Hypothalamus (tissue), 51 donors: ENCODE measurements at regions not wholly inside any gene's neighbourhood (a gene's known extent, or its start where the extent isn't known, plus 50 kb on each side); places are given as distances from the start of the nearest gene placed in this dataset.

ENCODE experiments used
- DNase-seq, 51 donors: peaks; one replicate each; lab custom pipeline; 2025; lab: John Stamatoyannopoulos, UW

DNA sequence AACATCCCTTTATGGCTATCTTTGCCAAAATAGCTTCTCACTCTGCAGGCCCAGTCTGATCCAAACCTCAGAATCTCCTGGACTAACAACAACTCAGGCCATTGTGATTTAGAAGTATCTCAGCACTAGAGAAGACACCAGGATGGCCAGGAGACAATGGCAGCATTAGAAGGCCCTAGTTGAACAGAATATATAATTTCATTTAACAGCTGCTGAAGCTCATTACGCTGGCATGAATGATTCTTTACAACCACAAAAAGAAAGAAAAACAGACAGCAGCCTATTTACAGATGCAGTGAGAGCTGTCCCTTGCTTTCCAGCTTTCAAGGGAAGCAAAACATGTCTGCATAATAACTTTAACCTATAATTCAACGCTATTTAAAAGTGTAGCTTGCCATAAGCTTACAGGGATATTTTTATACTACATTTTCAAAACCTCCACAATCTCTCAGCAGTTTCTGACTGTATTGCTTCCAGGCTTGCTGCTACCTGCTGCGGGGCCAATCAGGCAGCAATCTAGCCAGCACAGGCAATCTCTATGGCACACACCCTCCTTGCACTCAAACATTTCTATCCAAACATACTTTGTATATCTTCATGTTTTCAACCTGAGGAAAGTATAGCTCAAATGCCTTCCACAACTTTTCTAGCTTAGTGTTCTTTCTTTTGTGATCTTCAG is 107.3 kb downstream of the OGFRL1 start:
- no peak for DNase-seq

DNA sequence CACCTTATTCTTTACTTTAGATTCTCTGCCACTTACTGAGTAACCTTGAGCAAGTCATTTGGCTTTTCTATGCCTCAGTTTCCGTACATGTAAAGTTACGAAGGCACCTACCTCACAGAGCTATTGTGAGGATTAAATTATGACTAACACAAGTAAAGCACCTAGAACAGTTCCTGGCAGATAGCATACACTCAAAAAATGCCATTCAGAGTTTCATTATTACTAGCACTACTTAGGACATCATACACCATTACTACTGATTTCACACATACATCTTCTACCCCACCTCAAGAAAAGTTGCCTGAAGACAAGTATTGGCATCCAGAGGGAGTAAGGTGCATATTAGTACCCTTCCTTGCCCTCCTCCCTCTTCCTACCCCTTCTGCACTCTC is 107.8 kb downstream of the OGFRL1 start:
- DNase-seq = no peak

DNA sequence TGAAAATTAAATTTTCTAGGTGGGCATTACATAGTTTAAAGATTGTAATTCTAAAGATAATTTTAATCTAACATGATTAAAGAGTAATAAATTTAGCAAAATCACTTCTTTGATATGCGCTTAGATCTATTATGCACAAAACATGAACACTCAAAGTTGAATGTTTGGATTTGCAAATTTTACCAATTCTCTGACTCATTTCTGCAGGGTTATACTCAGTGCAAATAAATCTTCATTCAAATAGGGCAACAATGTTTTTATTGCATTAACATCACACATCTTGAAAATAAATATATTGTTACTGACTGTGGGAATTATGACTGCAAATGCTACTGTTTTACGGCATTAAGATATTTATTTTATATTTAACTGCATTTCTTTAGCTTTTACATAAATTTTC is 110.7 kb downstream of the OGFRL1 start:
- no peak for DNase-seq

DNA sequence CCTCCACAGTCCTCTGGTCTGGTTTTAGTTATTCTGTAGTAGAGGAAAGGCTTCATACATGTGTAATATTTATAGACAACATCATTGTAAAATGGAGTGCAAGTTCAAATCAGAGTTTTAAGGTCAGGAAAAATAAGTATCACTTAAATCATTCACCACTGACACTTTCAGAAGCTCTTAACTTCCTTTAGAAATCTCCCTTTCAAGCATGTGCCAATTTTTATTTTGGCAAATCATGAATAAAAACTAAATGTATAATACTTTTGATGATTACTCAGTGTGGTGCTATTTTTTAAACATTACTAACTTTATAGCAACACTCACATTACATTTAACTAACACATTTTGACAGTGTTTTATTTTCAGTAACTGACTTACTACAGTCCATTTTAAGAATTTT is 112.2 kb downstream of the OGFRL1 start:
- DNase-seq = no peak

DNA sequence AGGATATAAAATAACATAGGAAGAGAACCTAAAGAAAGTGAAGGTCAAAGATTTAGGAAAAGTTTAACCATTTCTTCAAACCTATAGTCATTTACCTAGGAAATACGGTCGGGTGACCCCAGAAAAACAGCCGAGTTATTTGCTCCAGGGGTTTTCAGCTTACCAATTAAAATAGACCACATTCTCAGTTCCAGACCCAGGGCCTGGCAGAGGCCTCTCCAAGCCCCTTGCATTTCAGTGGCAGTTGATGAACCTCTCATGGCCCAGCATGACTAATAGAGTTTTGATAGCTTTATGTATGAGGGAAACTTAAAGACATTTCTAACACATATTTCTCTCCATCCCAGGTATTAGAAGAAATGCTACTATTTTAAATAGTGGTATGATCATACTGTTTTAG is 113.5 kb downstream of the OGFRL1 start:
- DNase-seq = no peak

DNA sequence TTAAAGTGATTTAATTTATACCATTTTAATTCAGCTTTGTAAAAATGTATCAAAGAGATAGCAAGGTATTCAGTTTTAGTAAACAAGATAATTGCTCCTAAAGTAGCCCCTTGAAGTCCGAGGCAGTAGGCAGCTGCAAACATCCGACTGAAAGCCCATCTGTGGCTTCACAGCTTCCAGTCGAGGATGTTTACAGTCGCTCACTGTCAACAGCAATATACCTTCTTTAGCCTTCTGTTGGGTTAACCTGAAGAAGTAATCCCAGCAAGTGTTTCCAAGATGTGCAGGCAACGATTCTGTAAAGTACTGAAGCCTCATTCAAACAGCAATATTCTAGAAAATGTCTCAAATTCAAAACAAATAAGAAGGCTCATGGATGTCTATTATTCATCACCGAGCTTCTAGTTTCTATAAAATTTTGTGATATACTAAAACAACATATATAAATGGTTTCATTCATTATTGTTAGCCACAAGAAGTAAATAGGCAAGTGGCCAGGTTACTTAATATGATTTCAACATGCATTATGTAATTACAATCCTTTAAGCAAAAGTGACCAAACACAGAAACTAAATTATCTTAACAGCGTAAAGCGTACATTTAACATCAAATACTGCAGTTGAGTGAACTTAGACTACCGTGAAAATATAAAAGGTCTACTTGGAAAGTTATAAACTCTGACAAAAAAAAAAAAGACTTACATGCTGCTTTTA is 115.0 kb downstream of the OGFRL1 start:
- DNase-seq = no peak

DNA sequence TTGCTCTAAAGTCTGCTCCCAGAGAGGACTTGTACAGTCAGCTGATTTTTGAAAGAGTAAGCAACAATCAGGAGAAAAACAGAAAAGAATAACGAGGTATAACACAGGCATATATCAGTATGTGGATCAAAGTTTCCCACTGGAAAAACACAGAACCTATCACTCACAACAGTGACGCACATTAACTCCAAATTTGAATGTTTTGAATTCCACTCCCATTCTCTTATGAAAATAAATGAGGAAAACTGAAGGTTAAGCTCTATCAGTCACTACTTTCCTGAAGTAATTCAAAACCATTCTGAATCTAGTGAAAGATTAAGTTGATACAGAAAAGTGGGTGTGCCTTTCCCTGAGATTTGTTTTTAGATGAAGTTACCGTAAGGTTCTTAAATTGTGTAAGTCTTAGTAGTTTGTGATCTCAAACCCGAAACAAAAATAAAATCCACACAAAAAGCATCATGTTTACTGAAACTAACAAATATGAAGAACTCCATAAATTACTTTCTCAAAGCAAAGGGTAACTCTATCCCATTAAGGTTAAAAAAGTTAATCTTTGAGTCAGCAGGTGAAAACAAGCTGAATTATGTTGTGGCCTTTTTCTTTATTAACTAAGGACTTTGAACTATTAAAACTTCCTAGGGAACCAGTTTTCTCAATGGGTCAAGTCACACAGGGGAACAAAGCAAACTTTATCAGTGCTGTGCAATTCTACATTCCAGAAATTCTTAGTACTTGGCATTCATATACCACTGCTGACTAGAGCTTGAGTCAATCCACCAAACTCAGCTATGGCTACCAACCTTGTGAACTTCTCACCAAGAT is 115.7 kb downstream of the OGFRL1 start:
- DNase-seq = no peak

DNA sequence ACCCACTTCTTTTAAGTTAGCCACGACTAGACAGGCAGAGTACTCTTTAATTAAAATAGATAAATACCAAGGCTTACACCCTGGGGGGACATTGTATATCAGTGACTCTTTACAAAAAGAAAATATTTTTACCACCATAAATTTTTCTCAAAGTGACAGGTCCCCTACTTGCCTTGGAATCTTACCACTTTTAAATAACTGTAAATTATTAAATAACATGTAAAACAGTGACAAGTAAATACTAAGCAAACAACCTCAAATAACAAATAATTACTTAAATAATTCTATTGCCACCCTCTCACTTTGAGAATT is 116.3 kb downstream of the OGFRL1 start:
- DNase-seq = no peak

DNA sequence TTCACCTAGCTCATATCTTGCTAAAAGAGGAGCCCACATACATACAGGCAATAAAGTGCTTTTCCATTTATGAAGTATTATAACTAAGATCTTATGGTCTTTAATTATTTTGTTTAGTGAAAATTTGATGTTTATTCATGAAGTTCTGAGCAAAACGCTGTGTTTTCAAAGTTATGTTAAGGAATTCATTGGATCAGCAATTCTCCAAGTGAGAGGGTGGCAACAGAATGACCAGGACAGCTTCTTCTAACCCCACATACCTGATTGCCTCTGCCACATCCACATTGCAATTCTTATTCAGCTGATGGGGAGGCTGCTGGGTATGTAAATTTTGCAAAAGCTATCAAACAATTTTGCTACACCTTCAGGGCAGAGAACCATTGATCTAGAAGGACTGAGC is 116.8 kb downstream of the OGFRL1 start:
- no peak for DNase-seq

DNA sequence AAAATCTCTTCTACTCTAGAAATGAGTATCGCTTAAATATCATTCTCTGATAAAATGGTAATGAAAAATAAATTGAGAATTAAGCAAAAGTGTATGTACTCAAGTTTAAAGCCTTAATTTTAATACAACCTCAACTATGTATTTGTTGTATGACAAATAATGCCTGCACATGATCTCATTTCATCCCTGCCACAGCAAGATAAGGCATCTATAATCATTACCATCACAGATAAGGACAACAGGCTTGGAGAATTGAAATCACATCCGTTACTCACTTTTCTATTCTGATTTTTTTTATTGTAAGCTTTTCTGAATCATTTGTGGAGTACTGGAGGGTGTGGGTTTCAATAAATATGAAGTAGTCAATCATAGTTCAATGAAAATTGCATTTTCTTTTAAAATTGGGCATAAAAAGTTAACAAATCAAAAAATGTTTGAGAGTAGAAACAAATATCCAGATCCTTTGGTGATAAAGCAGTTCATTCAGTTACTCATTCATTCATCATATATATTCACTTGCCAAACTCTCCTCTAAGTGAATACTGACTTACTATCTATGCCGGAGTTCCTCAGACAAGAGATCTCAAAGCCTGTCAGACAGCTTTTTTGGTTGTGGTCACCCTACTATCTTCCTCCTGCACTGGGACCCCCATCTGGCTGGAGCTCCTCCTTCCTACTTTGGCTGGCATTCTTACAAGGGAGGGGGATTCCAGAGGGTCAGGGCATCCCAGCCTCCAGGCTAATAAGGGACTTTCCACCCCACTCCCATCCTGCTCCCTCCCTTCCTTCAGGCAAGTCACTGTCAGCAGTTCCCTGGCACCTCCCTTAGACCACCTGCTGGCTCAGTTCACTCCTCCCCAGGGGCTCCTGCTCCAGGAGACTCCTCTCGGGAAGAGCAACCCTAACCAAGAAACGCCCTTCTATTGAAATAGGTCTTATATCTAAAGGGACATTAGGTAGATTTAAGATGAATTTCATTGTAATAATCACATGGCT is 118.6 kb downstream of the OGFRL1 start:
- DNase-seq = no peak

DNA sequence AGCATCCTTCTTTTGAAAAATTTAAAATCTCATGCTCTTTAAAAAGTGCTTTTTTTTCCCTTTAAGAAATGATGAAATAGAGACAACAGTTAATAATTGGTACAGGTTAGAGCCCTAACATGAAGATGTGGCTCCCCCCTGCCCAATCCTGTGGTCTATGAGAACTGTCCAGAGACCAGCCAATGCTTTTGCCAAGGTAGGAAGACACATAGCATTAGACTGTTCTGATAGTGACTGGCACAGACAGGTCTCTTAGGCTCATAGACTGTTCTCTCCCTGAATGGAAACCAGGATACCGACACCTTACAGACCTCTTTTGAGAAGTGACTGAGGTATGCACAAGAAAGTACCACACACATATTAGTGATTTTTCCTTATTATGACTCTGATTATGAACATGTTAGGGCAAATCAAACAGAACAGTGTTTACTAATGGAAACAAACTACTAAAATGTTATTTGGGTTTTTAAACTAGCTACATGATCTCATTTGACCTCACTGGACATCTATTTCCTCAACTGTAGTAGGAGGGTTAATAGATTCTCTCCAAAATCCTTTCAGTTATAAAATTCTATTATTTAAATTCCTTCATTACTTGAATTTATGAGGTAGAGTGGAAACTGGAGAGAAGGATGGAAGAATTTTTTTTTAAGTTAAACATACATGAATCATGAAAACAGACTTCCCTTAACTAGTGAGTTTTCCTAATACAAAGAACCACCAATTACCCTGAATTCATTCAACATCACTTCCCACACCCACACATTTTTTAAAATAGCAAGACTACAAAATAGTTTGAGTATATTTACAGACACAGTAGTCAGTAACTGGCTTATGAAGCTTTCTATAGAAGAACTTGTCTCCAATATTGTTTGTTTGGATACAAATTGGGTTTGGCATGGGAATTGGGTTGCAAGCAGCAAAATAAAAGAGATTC is 120.4 kb downstream of the OGFRL1 start:
- no peak for DNase-seq

DNA sequence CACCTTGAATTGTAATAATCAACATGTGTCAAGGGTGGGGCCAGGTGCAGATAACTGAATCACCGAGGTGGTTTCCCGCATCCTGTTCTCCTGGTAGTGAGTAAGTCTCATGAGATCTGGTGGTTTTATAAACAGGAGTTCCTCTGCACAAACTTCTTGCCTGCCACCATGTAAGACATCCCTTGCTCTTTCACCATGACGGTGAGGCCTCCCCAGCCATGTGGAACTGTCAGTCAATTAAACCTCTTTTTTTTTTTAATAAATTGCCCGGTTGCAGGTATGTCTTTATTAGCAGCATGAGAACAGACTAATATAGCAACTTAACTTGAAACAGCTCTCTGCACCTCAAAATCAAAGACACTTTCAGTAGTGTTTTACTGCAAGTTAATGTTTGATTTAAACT is 121.6 kb downstream of the OGFRL1 start:
- DNase-seq = no peak

DNA sequence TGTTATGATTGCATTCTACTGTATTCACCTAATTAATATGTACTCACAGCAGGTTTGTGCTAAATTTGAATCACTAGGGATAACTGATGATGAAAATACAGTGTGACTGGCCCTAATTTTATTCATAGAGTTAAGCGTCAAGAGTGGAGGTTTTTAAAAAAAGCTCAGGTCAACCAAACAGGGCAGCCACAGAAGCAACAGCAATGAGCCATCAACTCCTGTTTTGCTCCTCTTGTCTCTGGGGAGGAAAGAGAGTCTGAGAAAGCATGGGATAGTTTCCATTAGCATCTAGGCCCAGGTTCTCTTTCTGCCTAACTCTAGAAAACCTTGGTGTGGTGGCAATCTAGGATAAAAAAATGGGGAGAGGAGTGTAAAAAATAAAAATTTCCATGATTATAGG is 122.1 kb downstream of the OGFRL1 start:
- no peak for DNase-seq

DNA sequence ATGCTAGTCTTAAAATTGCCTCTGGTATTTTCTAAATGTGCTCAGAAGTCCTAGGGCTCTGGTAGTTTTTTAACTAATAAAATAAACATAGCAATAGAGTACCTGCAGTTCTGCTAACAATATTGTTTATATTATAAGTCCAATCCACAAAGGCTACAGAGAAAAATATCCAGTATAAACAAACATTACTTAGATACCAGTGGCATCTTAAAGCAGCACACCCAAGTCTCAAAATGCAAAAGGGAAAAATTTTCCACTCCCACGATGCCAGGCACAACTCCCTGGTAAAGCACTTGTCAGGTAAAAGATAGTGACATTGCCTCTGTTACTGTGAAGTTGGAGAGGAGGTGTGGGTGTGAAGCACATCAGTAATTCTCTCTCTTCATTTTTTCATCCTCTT is 123.3 kb downstream of the OGFRL1 start:
- no peak for DNase-seq

DNA sequence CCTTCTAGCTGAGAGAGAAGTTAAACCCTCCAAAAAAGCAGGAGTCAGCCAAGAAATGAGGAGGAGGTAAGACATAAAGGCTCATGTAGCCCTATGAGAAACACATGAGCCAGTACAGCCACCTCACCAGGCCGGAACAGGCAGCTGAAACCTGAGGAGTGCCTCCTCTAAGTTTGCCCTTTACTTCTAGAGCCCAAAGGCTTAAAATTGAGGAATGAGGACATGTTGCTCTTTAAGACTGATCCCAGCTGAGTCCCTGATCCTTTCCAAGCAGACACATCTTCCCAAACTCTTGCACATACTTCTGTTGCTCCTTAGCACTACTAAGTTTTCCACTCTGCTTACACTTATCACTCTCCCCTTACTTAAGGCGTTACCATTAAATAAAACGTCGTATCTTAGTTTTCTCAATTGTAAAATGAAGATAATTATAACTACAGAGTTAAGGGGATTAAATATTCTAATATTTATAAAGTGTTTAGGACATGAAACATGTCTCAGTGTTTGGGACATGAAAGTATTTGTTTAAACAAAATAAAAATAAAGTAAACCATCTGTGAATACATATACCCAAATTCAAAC is 124.0 kb downstream of the OGFRL1 start:
- DNase-seq = no peak

DNA sequence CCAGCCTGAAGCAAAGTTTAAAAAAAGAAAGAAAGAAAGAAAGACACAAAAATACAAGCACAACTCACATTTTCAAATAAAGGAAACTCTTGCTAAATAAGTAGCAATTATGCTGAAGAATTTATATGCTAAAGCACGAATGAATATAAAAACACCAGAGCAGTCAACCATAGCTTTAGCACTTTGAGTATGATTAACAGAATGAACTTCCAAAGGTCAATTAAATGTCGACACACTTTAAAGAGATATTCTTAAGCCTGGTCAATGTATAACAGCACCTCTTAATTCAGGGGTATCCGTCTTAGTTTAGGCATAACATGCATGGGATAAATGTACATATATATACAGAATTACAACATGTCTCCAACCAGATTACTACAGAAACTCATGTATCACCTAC is 125.9 kb downstream of the OGFRL1 start:
- no peak for DNase-seq

DNA sequence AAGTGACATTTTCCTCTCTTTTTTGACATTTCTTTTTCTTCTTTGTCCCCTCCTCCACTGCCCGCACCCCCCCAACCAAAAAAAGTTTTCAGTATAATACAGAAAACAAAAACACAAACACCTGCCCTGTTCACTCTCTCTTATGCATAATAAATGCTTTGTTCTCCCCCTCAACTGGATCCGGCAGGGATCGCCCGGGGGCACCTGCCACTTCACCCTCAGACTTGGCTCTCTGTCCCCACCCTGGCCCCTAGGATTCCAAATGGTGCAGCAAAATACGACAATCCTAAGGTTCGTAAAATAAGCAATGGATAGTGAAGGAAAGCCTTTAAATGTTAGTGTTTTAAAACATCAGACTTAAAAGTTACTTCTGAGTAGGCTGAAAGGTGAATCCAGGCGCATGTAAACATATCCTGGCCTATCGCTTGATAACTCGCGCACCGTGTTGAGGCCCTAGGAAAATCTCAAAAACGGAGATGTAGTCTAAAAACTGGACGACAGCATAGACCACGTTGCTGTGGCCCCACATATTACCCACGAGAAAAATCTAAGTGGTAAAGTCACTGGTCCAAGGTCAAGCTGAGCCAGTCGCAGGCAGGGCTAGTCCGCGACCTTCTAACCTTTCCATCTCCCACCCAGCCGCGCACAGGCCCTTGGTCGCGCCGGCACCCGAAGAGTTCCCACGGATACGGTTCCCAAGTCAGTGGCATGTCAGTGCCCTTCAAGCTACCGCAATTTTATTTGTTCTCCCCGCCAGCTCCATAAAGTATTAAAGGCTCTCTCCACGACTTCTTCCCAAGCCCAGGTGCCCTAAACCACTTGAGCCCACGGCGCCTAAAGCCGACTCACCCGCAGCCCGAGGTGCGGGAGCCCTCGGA is 130.8 kb downstream of the OGFRL1 start:
- peak in 12 of 51 donors; percentile 22 to 59 (median 34) for DNase-seq

DNA sequence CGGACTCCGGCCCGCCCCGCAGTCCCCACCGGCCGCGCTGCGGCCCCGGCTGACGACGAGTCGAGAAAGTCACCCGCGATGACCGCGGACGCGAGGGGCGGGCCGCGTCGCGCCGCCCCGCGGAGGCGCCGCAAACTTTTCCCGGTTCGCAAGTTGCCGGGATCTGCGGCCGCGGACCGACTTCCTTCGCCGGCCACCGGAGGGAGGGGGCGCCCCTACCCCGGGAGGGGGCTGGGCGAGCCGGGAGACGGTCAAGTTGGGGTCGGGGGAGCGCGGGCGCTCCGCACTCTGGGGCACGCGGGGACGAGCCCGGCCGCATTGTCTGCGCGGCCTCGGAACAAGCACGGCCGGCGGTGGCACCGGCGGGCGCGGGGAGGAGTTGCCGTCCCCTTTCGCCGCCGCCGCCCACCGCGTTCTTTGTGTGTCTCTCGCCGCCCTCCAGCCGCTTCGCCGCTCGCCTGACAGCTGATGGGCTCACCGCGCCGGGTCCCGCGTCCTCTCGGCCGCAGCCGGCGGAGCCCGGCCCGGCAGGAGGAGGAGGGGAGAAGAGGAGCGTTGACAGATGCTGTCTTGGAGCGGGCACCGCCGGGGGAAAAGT is 131.6 kb downstream of the OGFRL1 start:
- DNase-seq = peak in 40 of 51 donors; percentile 10 to 70 (median 48)
